Tongue (tissue), 1 donor: ENCODE measurements at regions not wholly inside any gene's neighbourhood (a gene's known extent, or its start where the extent isn't known, plus 50 kb on each side); places are given as distances from the start of the nearest gene placed in this dataset.

Source experiments
- DNase-seq: peaks from one replicate; pipeline ENCODE4 v3.0.0-alpha.2; 2015

DNA sequence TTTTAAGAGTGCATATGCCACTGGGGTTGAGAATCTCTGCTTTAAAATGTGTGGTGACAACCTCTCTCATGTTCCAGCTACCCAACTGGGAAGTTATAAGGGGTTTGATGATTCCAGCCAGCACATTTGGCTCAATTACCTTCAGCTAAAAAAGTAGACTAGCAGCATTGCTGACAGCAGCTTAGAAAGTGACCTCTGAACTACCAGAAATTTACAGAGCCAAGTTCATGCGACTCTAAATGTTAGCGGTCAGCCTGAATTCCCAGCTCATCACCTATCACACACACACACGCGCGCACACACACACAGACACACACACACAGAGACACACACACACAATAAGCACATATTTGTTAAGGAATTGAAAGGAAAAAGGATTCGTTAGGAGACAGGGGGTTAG, 377.5 kb downstream of the TMEM167A start:
- DNase-seq, result no peak

GRCh38 chr5:82698026-82698425, 379.2 kb downstream of the TMEM167A start:
- peak; percentile 23 for DNase-seq

DNA sequence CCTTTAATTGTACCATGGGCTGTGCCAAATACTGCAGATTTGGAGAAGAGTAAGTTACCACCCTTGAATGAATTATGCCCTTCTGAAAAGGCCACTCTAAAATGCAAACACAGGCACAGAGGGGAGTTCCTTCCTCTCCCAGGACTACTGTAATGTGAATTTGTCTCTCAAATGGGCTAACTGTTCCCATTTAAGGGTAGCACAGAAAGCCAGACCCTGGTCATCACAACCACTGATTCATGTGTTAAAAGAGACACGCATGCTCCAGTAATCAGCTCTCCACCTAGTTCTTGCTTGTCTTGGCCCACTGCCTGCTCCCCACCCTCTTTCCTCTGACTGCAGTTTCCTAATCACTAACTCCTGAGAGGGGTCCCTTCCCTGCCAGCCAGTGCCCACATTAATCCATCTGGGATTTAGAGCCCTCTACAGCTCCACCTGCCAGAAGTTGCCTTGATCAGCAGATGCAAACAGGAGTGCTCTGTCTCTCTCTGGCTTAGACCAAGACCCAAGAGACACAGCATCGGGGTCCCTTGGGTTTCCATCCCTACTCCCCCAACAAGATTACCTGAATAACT, 382.4 kb downstream of the TMEM167A start:
- no peak for DNase-seq

DNA sequence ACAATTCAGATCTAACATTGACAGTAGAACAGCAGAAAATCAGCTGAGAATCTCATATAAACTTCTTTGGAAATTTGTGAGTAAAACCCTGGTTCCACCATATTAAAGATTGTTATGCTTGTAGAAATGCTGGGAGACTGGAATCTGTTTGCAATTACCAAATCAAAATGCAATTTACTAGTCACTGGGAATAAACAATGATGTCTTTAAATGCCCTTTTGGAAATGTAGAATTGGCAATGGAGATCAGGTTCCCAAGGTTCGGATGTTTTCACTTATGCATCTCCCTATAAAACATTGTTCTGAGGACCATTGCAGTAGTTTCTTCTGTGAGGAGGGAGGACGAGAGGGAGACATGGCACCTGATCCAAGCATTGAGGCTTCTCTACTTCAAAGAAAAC, 384.4 kb downstream of the TMEM167A start:
- peak; percentile 15 for DNase-seq

DNA sequence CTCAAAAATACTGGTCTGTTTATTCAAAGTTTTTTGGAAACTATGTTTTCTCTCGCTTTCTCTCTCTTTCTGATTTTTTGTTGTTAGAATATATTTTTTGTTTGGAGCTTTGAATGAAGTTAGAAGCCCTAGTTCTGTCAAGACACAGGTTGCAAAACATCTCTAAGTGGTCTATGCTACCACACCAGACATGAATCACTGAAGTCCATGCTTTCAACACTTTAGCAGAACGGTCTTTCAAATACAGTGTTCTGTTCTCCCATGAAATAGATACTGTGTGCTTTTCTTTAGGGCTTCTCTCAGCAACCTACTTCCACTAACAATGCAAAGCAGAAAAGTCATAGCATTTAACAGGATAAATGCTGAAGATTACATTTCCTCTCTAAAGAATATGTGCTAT, 392.5 kb downstream of the TMEM167A start:
- DNase-seq, result no peak

- peak; percentile 37 for DNase-seq
Observed at GRCh38 chr5:82684165-82684564, 393.0 kb downstream of the TMEM167A start.

DNA sequence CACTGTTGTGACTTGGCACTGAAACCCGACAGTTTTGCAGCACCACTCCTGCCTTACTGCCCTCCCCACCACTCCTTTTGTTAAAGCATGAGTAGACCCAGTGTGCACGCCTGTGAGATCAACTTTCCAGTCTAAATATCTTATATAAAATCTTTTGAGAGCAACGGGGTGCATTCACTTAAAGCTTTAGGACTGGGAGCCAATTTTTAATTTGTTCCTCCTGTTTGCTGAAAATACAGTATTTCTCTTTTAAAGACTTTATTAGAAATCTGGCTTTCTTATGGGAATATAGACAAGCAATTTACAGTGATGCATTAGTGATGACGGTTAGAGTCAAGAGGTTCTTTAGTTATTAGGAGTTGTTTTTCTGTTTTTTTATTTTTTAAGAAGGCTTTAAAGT, 397.5 kb downstream of the TMEM167A start:
- DNase-seq, result peak; percentile 32

- DNase-seq, result no peak
Observed at GRCh38 chr5:82676661-82677060, 398.5 kb upstream of the RPS23 start.

GRCh38 chr5:82674671-82675070, 396.5 kb upstream of the RPS23 start:
- DNase-seq, result no peak

GRCh38 chr5:82673057-82673809, 395.1 kb upstream of the RPS23 start:
- DNase-seq, result no peak

GRCh38 chr5:82670692-82671091, 392.5 kb upstream of the RPS23 start:
- no peak for DNase-seq

DNA sequence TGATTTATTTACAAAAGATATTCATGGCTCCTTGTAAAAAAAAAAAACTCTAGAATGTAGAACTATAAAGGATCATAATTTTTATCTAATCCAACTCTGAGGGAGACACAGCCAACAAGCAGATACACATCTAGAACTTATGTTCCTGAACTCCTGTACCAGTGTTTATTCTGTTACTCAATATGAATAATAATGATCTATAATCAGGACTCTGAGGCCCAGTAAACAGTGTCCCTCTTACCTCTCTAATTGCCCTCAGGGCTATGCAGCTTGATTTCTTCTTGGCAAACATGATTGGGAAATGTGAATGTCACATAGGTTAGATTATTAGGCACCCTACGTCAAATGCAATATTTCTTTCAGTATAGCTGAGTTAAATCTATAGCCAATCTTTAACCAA, 391.6 kb upstream of the RPS23 start:
- DNase-seq, result no peak

DNA sequence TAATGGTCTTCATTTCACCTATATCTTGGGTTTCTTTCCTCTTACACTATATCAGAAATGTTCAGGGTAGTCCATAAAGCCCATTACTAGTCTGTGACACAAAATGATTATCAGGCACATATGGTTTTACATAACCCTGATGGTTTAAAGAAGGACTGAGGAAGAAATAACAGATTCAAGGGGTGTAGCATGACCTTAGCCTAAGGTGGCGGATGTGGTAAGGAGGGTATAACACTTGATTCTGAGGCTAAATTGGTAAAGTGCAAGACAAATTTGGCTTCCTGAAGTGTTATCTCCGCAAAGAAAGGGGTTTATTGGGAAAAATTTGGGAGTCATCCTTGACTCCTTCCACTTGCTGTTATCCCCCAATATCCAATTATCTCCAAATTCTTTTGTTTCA, 388.2 kb upstream of the RPS23 start:
- no peak for DNase-seq

GRCh38 chr5:82664732-82665131, 386.6 kb upstream of the RPS23 start:
- no peak for DNase-seq

GRCh38 chr5:82663225-82663624, 385.1 kb upstream of the RPS23 start:
- DNase-seq, result no peak

DNA sequence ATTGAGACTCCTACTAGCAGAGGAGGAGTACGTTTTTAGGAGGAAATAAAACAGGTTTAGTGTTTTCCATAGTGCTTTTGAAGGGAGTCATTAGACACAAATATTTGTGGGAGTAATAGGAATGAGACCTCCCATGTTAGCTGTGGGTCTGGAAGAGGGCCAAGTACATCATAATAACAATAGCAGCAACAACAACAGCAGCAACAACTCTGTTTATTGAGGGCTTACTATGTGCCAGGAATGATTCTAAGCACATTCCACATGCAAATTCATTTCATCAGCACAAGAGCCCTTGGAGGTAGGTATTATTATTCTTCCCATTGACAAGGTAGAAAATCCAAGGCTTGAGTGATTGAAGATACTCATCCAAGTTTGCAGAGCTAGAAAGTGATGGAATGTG, 384.2 kb upstream of the RPS23 start:
- no peak for DNase-seq

- DNase-seq, result no peak
Observed at GRCh38 chr5:82661933-82662332, 383.8 kb upstream of the RPS23 start.

- no peak for DNase-seq
Observed at GRCh38 chr5:82661462-82661861, 383.3 kb upstream of the RPS23 start.

GRCh38 chr5:82659115-82659514, 381.0 kb upstream of the RPS23 start:
- DNase-seq, result no peak

DNA sequence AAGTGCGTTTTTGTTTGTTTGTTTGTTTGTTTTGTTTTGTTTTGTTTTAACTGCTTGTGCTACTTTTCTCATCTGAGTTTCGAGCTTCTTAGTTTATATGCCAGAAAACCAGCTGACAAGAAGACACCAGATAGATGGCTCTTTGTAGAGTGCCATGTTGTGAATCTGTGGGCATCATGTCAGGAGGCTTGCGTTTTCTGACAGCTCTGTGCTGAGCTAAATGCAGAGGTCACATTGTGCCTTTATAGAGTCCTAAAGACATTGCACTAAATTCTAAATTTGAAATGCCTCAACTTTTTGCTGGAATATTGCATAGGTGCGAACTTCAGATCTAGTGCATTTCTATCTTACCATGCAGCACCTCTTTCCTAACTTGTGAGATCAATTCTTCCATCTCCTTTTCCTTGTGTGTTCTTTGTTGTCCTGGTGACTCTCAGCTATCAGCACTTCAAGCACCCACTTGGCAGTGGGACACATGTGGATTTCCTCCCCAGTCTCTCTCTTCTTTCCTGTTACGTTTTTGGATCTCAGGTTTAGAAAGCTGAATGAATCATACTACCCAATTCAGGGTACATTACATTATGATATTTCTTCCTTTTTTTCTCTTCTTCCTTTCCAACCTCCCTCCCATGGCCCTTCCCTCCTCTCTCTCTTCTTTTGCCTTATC, 379.0 kb upstream of the RPS23 start:
- DNase-seq, result no peak

DNA sequence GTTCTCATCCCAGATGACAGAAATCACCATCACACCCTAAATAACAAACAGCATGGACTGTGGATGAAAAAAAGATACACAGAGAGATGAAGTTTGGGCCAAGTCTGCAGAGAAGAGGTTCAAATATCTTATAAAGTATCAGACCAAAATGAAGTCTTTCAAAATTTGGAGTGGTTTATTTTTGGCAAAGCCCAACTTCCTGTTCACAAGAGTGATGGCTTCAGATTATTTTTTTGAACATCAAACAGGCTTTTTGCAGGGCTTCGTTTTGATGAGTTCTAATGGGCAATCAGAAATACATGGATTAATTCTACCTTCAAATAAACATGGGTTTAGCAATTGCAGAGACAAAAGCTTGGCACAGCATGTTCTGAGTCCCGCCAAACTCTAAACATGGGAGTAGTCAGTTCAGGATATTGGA, 378.2 kb upstream of the RPS23 start:
- peak; percentile 58 for DNase-seq

DNA sequence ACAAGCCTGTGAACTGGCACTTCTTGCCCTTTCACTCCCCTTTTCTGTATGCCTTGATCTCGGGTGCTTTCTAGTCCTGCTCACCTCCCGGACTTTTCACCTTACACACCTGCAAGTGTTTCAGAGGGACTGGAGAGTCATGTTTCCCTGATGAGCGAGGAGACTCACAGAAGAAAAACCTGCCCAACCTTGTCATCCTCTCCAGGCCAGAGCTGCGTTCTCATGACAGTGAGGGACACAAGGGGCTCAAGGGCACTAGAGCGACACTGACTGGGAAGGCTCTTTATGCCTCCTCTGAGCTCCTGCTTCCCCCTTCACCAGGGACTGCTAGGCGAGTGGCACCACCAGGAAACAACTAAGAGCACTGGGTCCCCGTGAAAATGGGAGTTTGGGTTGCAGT, 376.9 kb upstream of the RPS23 start:
- DNase-seq, result no peak

GRCh38 chr5:82649943-82650342, 371.8 kb upstream of the RPS23 start:
- no peak for DNase-seq

DNA sequence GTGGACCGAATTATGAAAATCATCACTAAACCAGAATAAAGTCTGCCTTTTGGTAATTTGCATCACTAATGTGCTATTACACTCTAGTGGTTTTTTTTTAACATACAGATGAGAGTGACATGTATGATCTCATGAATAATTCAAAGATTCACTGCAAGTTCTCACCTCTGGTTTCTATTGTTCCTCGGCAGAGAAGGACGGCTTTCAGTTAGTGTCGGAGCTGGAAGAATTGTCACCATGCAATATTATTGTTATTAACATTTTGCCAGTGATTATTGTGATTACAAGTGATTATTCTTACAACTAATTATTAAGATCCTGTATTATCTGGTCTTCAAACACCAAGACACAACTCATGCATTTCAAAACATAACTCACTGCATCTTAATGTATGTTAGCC, 366.6 kb upstream of the RPS23 start:
- no peak for DNase-seq
